IPS-15b (cell line): ENCODE measurements at regions not wholly inside any gene's neighbourhood (a gene's known extent, or its start where the extent isn't known, plus 50 kb on each side); places are given as distances from the start of the nearest gene placed in this dataset.

Source experiments
- H3K27me3 ChIP-seq: one replicate; pipeline ENCODE4 v1.6.1; 2013; ENCODE audit warnings: low read length; ENCODE audit not compliant: control insufficient read depth, insufficient read depth
- H3K36me3 ChIP-seq: one replicate; pipeline ENCODE4 v1.6.1; 2013; ENCODE audit warnings: low read length; ENCODE audit not compliant: control insufficient read depth, insufficient read depth
- H3K4me1 ChIP-seq: one replicate; pipeline ENCODE4 v1.6.1; 2013; ENCODE audit warnings: mild to moderate bottlenecking, low read length; ENCODE audit not compliant: control insufficient read depth, insufficient read depth
- H3K4me3 ChIP-seq: one replicate; pipeline ENCODE4 v1.5.1; 2013; ENCODE audit warnings: low read depth, low read length
- H3K9ac ChIP-seq: one replicate; pipeline ENCODE4 v1.6.1; 2013; ENCODE audit warnings: low read depth, mild to moderate bottlenecking, low read length
- H3K9me3 ChIP-seq: one replicate; pipeline ENCODE4 v1.6.1; 2013; ENCODE audit warnings: mild to moderate bottlenecking, low read length; ENCODE audit not compliant: control insufficient read depth, insufficient read depth

DNA sequence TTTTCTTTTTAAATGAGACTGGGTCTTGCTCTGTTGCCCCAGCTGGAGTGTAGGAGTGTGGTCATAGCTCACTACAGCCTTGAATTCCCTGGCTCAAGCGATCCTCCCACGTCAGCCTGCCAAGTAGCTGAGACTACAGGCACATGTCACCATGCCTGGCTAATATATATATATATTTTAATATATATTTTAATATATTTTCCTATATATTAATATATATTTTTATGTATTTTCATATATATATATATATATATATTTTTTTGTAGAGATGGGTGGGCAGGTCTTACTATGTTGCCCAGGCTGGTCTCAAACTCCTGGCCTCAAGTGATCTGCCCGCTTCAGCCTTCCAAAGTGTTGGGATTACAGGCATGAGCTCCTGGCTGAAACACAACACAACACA is 144.5 kb upstream of the GATA6 start:
- Histone ChIP-seq H3K4me1 (no peaks in the 10 kb centered on the region), H3K9me3 (no peaks in the 10 kb centered on the region), H3K36me3 (no peaks in the 10 kb centered on the region), H3K27me3 (no peaks in the 10 kb centered on the region), H3K4me3 (no peak overlapping the region), H3K9ac (no peak overlapping the region)

DNA sequence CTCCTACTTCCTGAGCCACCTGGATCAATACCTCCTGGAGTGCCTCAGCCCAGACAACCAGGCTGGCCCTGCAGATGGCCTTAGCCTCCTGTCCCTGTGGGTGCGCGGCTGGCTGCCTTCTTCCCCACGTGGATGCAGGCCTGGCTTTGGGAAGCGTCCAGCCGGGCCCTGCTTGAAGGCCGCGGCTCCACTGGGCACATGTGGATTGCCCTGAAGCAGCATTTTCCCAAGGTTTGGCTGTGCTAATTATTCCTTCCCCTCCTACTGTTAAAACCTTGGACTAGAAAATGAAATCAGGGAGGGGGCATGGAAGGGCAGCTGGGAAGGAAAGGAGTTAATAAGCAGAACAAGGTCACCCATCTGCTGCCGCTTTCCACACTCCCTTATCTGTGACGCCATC is 143.0 kb upstream of the GATA6 start:
- no peaks in the 10 kb centered on the region for H3K9me3 ChIP-seq
- H3K9ac ChIP-seq: no peak overlapping the region
- no peaks in the 10 kb centered on the region for H3K36me3 ChIP-seq
- no peak overlapping the region for H3K4me3 ChIP-seq
- no peaks in the 10 kb centered on the region for H3K4me1 ChIP-seq
- no peaks in the 10 kb centered on the region for H3K27me3 ChIP-seq

DNA sequence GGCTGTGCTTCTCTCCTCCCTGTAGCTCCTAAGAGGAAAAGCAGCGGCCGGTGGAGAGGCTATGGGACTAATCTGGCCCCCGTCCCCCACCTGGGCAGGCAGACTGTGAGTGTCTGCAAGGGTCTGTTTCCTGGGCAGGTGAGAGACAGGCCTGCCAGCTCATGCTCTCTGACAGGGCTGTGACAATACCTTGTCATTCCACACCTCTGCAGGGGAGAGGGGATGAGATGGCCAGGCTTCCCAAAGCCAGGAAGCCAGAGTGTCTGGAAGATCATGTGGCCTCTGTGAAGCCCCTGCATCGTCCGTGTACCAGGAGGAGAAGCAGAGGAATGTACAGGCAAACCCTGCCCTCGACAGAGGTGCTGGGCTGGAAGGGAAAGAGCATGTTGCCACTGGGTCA is 142.5 kb upstream of the GATA6 start:
- no peaks in the 10 kb centered on the region for H3K36me3 ChIP-seq
- H3K9me3 ChIP-seq: no peaks in the 10 kb centered on the region
- H3K4me3 ChIP-seq: no peak overlapping the region
- no peaks in the 10 kb centered on the region for H3K4me1 ChIP-seq
- no peak overlapping the region for H3K9ac ChIP-seq
- no peaks in the 10 kb centered on the region for H3K27me3 ChIP-seq

DNA sequence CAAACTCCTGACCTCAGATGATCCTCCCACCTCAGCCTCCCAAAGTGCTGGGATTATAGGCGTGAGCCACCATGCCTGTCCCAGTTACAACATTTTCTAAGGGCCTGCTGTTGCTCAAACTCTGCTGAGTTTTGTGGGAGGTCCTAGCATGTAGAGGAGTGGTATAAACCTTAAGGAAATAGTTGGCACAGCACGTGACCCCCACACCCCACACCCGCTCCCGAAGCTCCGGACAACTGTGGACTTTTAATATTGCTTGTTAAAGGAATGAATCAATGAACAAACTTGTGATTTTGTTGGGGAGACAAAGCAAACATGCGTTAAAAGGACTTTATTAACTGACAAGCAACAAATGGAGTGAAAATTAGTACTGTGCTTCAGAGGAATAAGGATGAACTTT is 137.8 kb upstream of the GATA6 start:
- Histone ChIP-seq H3K27me3 (no peaks in the 10 kb centered on the region), H3K4me1 (no peaks in the 10 kb centered on the region), H3K9ac (no peak overlapping the region), H3K4me3 (no peak overlapping the region), H3K36me3 (no peaks in the 10 kb centered on the region), H3K9me3 (no peaks in the 10 kb centered on the region)

DNA sequence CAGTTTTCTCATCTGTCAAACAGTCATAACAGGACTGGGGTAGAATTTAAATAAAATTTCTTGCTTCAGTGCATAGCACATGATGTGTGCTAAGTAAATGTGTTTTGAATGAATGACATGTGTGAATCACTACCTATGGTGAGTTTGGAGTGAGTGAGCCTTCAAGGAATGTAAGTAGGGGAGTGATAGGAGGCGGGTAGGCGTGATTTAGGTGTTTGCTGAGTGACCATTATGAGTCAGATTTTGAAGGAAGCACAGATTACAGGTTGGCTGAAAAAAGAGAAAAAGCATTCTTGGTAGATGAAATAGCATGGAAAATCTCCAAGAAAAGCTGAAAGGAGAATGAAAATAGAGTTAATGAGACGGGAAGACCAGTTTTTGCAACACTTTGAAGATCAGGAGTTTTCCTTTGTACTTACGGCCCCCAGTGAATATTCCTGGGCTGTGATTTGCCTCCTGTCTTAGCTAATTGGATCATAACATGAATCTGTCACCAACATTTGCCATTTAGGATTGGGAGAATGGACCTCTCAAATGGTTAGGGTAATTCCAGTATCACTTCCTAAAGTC is 136.9 kb upstream of the GATA6 start:
- Histone ChIP-seq H3K9ac (no peak overlapping the region), H3K4me1 (no peaks in the 10 kb centered on the region), H3K4me3 (no peak overlapping the region)

DNA sequence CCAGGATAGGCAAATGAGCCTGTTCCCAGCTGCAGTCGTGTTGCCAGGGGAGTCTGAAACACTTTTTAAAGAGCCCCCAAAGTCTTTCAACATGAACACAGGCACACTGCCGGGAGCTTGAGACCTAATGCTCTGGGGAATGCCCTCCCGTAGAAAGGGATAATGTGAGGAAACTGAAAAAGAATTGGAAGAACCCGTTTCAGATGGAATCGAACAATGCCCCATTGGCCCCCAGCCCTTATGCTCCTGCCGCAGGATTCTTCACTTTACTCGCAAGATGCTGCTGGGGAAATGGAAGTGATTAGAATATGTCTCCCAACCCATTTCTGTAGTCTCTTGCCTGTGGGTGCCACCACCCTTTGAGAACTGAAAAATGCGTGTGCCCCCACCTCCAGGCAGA is 136.3 kb upstream of the GATA6 start:
- no peak overlapping the region for H3K9ac ChIP-seq
- H3K4me3 ChIP-seq: no peak overlapping the region
- no peaks in the 10 kb centered on the region for H3K36me3 ChIP-seq
- H3K27me3 ChIP-seq: no peaks in the 10 kb centered on the region
- no peaks in the 10 kb centered on the region for H3K4me1 ChIP-seq
- H3K9me3 ChIP-seq: no peaks in the 10 kb centered on the region

More for the DNA sequence above, 136.9 kb upstream of the GATA6 start:
- Histone ChIP-seq H3K9me3 (no peaks in the 10 kb centered on the region), H3K27me3 (no peaks in the 10 kb centered on the region), H3K36me3 (no peaks in the 10 kb centered on the region)

DNA sequence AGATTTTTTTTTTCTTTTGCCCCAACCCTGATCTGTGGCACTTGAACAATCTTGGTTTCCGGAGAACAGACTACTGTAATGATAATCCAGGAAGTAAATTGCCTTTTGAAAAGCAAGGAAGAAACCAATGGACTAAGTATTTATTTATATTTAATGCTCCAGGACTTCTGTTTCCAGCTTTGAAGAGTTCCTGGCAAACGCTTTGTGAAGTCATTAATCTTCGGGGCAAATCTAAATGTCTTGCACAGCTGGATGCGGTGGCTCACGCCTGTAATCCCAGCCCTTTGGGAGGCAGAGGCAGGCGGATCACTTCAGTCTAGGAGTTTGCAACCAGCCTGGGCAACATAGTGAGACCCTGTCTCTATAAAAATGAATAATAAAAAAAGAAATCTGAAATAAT is 135.1 kb upstream of the GATA6 start:
- Histone ChIP-seq H3K9me3 (no peaks in the 10 kb centered on the region), H3K4me3 (no peak overlapping the region), H3K27me3 (no peaks in the 10 kb centered on the region), H3K9ac (no peak overlapping the region), H3K4me1 (no peaks in the 10 kb centered on the region), H3K36me3 (no peaks in the 10 kb centered on the region)

DNA sequence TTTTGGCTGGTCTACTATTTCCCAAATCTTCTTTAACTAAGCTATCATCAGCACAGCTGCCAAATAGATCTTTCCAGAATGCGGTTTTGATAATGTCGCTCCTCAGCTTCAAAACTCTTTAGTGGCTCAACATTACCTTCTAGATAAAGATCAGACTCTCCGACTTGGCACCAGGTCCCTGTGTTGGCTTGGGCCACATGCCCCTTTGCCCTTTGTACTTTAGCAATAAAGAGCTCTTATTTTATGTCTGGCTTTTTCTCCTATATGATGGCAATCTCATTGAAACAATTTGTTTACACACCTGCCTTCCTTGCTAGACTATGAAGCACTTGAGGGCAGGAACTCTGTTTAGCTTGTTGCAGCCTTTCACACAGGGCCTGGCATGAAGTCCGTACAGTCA is 128.9 kb upstream of the GATA6 start:
- Histone ChIP-seq H3K4me3 (no peak overlapping the region), H3K27me3 (no peaks in the 10 kb centered on the region), H3K9me3 (no peaks in the 10 kb centered on the region), H3K4me1 (peaks cover 4% of the 10 kb centered on the region), H3K36me3 (no peaks in the 10 kb centered on the region), H3K9ac (no peak overlapping the region)

DNA sequence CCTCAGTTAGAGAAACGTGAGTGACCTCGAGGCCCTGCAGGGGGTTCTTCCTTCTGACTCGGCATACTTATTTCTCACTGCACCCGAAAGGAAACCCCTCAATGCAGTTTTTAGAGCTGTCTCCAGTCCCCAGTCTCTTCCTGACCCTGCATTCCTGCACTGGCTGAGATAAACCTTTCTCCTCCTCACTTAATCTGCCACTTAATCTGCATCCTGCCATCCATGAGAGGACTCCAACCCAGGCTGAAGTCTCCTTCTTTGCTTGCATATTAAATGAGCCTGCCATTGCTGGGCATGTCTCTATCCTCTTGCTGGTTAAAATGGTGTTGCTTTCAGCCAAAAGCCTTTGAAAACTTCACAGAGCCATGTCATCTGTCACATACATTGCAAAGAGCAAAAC is 125.6 kb upstream of the GATA6 start:
- Histone ChIP-seq H3K36me3 (no peaks in the 10 kb centered on the region), H3K9ac (no peak overlapping the region), H3K4me1 (peaks cover 4% of the 10 kb centered on the region), H3K9me3 (no peaks in the 10 kb centered on the region), H3K27me3 (peaks cover 3% of the 10 kb centered on the region), H3K4me3 (no peak overlapping the region)

DNA sequence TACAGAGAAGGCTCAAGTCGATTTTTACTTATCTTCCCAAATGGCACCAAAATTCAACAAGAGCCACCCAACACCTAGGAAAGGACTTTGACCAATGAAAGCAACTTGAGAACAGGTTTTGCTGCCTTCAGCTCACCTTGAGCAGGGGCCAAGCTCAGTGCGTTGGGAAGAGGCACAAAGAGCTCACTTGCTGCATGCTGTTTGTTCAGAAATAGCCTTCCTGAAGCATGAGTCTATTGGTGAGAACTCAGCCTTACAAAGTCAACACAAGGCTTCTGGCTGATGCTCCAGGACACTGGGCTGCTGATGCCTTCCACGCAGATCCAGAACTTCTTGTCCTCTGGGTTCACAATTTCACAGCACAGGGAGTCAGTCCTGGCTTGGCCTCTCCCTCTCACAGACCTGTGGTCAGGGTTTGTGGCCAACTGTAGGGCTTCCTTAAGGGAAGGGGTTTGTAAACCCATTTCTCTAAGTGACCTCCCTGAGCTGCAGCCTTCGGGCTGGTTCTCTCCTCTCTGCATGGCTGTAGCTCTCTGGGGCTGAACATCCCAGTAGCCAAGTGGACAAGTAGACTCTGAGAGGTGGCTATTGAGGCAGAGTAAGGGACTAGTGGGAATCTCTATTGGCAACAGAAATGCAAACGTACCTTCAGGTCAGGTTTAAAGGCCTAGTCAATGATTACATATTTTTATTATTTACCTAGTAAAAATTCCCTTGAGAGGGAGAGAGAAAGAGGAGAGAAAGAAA is 124.7 kb upstream of the GATA6 start:
- H3K4me3 ChIP-seq: no peak overlapping the region
- no peaks in the 10 kb centered on the region for H3K36me3 ChIP-seq
- H3K27me3 ChIP-seq: peaks cover 3% of the 10 kb centered on the region
- peaks cover 4% of the 10 kb centered on the region for H3K4me1 ChIP-seq
- H3K9ac ChIP-seq: no peak overlapping the region
- no peaks in the 10 kb centered on the region for H3K9me3 ChIP-seq

DNA sequence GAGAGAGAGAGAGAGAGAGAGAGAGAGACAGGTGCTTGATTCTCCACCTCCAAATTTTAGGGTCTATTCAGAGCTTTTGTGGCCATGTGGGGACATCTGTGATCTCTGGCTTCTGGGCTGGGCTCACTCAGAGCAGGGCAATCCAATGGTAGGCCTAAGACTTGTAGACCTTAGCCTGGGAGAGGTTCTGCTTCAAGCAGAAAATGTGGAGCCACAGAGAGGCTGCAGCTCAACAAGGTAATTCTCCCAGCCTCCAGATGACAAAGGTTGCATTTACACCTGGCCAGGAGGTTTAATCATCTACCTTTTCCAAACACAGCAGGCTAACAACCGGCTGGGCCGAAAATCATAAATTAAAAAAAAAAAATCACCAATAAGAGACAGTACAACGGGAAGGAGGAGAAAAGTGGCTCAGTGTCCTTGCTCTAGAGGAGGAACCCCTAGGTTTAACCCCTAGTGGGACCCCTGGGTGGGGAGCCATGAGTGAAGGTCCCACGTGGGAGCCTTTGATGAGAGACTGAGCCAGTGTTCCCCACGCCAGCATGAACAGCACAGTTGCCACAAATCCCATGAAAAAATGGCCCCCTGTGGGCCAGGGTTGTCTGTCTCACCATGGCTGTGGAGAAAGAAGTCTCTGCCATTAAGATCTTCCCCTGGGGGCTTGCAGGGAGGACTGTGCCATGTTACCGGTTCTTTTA is 124.0 kb upstream of the GATA6 start:
- Histone ChIP-seq H3K9ac (no peak overlapping the region), H3K4me3 (no peak overlapping the region), H3K4me1 (peaks cover 4% of the 10 kb centered on the region), H3K36me3 (no peaks in the 10 kb centered on the region), H3K27me3 (peaks cover 3% of the 10 kb centered on the region), H3K9me3 (no peaks in the 10 kb centered on the region)

DNA sequence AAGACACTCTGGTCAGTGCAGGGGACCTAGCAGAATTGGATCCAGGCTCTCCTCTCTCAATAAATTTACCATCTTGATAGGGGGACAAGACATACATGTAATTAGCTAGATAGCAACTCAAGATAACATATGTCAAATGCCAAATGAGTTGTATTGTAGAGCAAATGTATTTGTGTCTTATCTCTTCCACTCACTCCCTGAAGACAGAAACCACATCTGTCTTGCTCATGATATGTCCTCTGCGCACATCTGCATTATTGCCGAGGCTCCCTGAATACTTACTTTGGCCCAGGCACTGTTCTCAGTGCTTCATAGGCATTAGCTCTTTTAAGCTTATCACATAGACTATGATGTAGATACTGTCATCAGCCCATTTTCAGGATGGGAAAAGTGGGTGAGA is 122.9 kb upstream of the GATA6 start:
- Histone ChIP-seq H3K9ac (no peak overlapping the region), H3K27me3 (peaks cover 3% of the 10 kb centered on the region), H3K4me1 (peaks cover 4% of the 10 kb centered on the region), H3K36me3 (no peaks in the 10 kb centered on the region), H3K9me3 (no peaks in the 10 kb centered on the region), H3K4me3 (no peak overlapping the region)
